Psoas muscle (tissue), 7 donors: ENCODE measurements at regions not wholly inside any gene's neighbourhood (a gene's known extent, or its start where the extent isn't known, plus 50 kb on each side); places are given as distances from the start of the nearest gene placed in this dataset.

Experiments used
- ATAC-seq, 4 donors: fragments of 200-7000 bp; cut with Tn5 transposase; one replicate each; pipeline ENCODE4 v1.9.1; 2020; ENCODE audit warnings: moderate library complexity in 3 of 4, mild to moderate bottlenecking in 2 of 4
- DNase-seq, 2 donors: peaks; one replicate each; pipeline ENCODE4 v3.0.0-alpha.2; 2020
- H3K27ac ChIP-seq: fragments of 200-600 bp; one replicate; pipeline ENCODE4 v1.8.0; 2022
- H3K27me3 ChIP-seq, 3 donors: fragments of 200-600 bp in 1 of 3; one replicate each; pipeline versions ENCODE4 v1.6.1 to v1.8.0; 2013 to 2022; ENCODE audit warnings: low read length in 2 of 3, mild to moderate bottlenecking in 2 of 3, moderate library complexity in 1 of 3; ENCODE audit not compliant: insufficient read depth in 3 of 3
- H3K36me3 ChIP-seq, 2 donors: fragments of 200-600 bp in 1 of 2; one replicate each; pipeline versions ENCODE4 v1.6.1 to v1.8.0; 2013 to 2022; ENCODE audit warnings: low read depth in 1 of 2, mild to moderate bottlenecking in 1 of 2, moderate library complexity in 1 of 2; ENCODE audit not compliant: insufficient read depth in 1 of 2
- H3K4me1 ChIP-seq: fragments of 200-600 bp; one replicate; pipeline ENCODE4 v1.8.0; 2022
- H3K4me3 ChIP-seq: fragments of 200-600 bp; one replicate; pipeline ENCODE4 v1.8.0; 2022; ENCODE audit warnings: mild to moderate bottlenecking
- H3K9me3 ChIP-seq: fragments of 200-600 bp; one replicate; pipeline ENCODE4 v1.8.0; 2022
- WGBS, 3 donors: extraction: QIAGEN DNeasy Blood & Tissue Kit; methylation state at CpG; one replicate each; pipeline versions ENCODE4 v1.1.6 to v1.1.7; 2013; 5-methylcytosine and 5-hydroxymethylcytosine counted together
- intact Hi-C, 2 donors: fragments of 100-400 bp; cut with DNase I; formaldehyde crosslinking; loops; one replicate each; pipeline versions ENCODE4 v1.11.0 to v1.14.2; 2022
- TF ChIP-seq, protein P1 (sequence below): fragments of 200-600 bp; IDR thresholded peaks from one replicate; pipeline ENCODE4 v1.8.0; 2022; ENCODE audit warnings: antibody characterized with exemption
- donor health status: healthy with polysubstance abuse.
- donor health status: DM: no; HTN: no; CAD: no; lungs with moderate emphysema.
- donor health status: Bipolar disorder and iron deficiency.
- donor health status: healthy.
- donor health status: DM: yes; HTN: yes; CAD: no.
- donor health status: DM: no; HTN: no; CAD: no.
- donor health status: DM: yes; HTN: yes; CAD: no.

DNA sequence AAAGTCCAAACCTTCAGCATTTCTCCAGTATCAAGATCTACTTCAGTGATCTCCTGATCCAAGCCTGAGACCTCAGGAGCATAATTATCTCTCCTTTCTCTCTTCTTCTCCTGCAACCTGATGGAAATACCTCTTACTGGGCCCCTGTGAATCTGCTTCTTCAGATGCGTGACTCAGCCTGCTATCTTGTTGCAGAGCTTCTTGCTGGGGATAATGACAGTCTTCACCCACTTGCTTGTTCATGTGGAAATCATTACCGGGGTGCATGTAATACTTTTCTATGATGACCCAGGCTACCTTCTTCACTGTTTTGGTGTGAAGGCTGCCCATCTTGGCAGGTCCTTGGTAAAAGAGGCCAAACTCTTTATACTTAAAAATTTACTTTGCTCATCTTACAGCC is 140.0 kb upstream of the POU2AF2 start:
- no peak overlapping the region for H3K4me3 ChIP-seq
- H3K36me3 ChIP-seq, result no peaks in the 10 kb centered on the region
- intact Hi-C loops, result no loop called here
- H3K4me1 ChIP-seq, result no peaks in the 10 kb centered on the region
- TF ChIP-seq, protein P1, sequence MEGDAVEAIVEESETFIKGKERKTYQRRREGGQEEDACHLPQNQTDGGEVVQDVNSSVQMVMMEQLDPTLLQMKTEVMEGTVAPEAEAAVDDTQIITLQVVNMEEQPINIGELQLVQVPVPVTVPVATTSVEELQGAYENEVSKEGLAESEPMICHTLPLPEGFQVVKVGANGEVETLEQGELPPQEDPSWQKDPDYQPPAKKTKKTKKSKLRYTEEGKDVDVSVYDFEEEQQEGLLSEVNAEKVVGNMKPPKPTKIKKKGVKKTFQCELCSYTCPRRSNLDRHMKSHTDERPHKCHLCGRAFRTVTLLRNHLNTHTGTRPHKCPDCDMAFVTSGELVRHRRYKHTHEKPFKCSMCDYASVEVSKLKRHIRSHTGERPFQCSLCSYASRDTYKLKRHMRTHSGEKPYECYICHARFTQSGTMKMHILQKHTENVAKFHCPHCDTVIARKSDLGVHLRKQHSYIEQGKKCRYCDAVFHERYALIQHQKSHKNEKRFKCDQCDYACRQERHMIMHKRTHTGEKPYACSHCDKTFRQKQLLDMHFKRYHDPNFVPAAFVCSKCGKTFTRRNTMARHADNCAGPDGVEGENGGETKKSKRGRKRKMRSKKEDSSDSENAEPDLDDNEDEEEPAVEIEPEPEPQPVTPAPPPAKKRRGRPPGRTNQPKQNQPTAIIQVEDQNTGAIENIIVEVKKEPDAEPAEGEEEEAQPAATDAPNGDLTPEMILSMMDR, result no peak
- no peak overlapping the region for H3K27ac ChIP-seq
- no peak for ATAC-seq
- no peak for DNase-seq
- H3K27me3 ChIP-seq, result no peaks in the 10 kb centered on the region
- whole genome bisulfite sequencing, 3 donors, result 94 to 97% (median 95%) methylated on average over 2 of the region's 2 CpGs
- no peaks in the 10 kb centered on the region for H3K9me3 ChIP-seq

DNA sequence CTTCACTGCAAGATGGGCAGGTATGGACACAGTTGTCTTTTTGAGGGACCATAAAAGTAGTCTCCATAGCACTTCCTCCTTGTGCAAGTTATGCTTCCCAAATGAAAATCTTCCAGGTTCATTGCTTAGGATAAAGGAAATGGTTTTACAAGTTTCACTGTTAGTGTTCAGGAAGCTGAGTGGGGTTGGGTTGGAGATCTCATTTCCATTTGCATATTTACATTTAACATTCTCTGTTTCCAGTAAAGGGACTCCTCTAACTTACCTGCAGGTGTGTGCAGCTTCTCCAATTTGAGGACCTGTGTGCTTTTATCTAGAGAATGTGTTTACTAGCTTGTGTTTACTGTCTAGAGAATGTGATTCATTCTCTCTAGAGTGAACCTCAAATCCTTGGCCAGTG is 141.3 kb upstream of the POU2AF2 start:
- Histone ChIP-seq H3K27ac (no peak overlapping the region), H3K4me3 (no peak overlapping the region), H3K27me3 (no peaks in the 10 kb centered on the region), H3K4me1 (no peaks in the 10 kb centered on the region), H3K36me3 (no peaks in the 10 kb centered on the region), H3K9me3 (no peaks in the 10 kb centered on the region)
- intact Hi-C loops, result no loop called here
- TF ChIP-seq, protein P1, result no peak
- ATAC-seq, result no peak
- no peak for DNase-seq

DNA sequence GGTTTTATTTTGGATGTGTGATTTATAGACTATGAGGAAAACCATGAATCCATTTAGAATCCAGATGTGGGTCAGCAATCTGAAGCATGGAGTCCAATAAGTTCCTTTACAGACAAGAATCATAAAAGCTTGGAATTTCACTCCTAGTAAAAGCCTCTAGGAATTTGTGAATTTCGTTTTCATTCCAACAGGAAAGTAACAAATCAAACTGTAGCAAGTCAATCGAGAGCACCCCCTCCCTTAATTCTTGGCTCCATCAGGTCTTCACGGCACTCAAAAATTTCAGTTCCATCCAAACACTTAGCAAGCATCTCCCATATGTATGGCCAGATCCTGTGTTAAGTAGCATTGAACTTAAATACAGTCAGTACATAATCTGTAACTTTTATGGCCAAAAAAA is 143.6 kb upstream of the POU2AF2 start:
- H3K27ac ChIP-seq, result no peak overlapping the region
- no peaks in the 10 kb centered on the region for H3K36me3 ChIP-seq
- no peak for DNase-seq
- H3K4me1 ChIP-seq, result no peaks in the 10 kb centered on the region
- intact Hi-C loops, result no loop called here
- no peak overlapping the region for H3K4me3 ChIP-seq
- no peak for ATAC-seq
- TF ChIP-seq, protein P1, result no peak
- H3K9me3 ChIP-seq, result no peaks in the 10 kb centered on the region
- no peaks in the 10 kb centered on the region for H3K27me3 ChIP-seq
- WGBS, 3 donors, result 13 to 27% (median 23%) methylated on average over 3 of the region's 3 CpGs

DNA sequence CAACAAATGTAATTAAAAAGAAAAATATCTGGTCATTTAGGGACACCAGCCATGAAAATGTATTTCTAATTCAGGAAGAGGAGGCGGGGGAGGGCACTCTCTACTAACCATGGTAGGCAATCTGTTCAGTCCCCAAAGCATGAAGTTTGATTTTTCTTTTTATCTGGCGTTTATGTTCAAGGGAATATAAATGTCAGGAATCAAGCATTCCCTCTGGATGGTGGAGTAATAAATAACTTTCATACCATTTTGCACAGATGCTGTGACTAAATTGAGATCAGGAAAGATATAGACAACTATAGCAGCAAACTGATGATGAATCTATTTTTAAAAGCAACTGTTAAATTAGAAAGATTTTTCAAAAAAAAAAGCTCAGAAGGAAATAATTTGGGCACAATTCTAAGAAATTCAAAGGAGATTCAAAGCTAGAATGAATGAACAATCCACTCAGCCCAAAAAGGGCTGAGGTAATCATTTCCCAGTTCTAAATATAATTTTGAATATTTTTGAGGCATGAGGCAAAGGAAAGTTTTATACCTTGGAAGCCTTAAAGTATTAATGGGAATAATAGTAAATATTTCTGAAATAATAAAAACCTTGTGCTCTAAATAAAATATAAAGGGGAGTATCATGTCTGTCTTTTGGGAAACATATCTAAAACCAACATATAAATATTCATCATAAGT is 146.4 kb upstream of the POU2AF2 start:
- Histone ChIP-seq H3K27ac (no peak overlapping the region), H3K36me3 (no peaks in the 10 kb centered on the region), H3K9me3 (no peaks in the 10 kb centered on the region), H3K27me3 (no peaks in the 10 kb centered on the region), H3K4me3 (no peak overlapping the region), H3K4me1 (no peaks in the 10 kb centered on the region)
- DNase-seq (no peak), ATAC-seq (no peak)
- TF ChIP-seq, protein P1, result no peak
- 65 to 70% (median 67%) methylated on average over 2 of the region's 2 CpGs for WGBS, 3 donors
- intact Hi-C loops, result no loop called here

DNA sequence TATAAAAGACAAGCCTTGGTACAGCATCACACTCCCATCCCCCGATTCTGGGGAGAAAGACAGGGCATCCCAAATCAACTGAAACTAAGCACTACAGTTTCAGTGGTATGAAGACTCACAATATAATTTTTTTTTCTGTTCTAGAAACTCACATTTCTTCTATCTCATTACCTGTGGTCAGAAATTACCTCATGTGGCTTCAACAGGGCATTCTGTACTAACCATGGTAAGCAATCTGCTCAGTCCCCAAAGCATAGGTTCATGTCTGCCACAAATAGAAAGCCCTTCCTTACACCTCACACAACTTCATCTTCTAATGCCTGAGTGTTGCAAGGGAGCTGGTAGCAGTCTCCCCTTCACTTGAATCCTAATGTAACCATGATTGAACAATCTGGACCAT is 147.4 kb upstream of the POU2AF2 start:
- Histone ChIP-seq H3K9me3 (no peaks in the 10 kb centered on the region), H3K27me3 (no peaks in the 10 kb centered on the region), H3K4me3 (no peak overlapping the region), H3K36me3 (no peaks in the 10 kb centered on the region), H3K27ac (no peak overlapping the region), H3K4me1 (no peaks in the 10 kb centered on the region)
- intact Hi-C loops, result no loop called here
- TF ChIP-seq, protein P1, result no peak
- ATAC-seq (no peak), DNase-seq (no peak)
- WGBS, 3 donors, result 93 to 100% (median 97%) methylated on average over 1 of the region's 1 CpG
